SK-N-SH treated with all-trans-retinoic acid at 6 μM for 48 hours (cell line): ENCODE measurements at regions not wholly inside any gene's neighbourhood (a gene's known extent, or its start where the extent isn't known, plus 50 kb on each side); places are given as distances from the start of the nearest gene placed in this dataset.

Experiments used
- ATAC-seq: fragments of 200-7000 bp; cut with Tn5 transposase; 3 replicates; pipeline ENCODE4 v1.9.1; 2020; ENCODE audit warnings: mild to moderate bottlenecking, moderate library complexity
- ARNTL ChIP-seq: fragments of 450-650 bp; formaldehyde crosslinking; IDR thresholded peaks from 2 replicates; pipeline ENCODE4 v1.5.0; 2020; ENCODE audit warnings: low read depth, mild to moderate bottlenecking, moderate library complexity, borderline replicate concordance
- BACH2 ChIP-seq: fragments of 250-450 bp; sonication (Bioruptor Pico); IDR thresholded peaks from 2 replicates; pipeline ENCODE4 v1.9.0; 2021; ENCODE audit warnings: mild to moderate bottlenecking, borderline replicate concordance
- CREB5 ChIP-seq: fragments of 250-450 bp; sonication (Bioruptor Pico); IDR thresholded peaks from 2 replicates; pipeline ENCODE4 v1.5.1; 2020; ENCODE audit warnings: low read depth, mild to moderate bottlenecking, moderate library complexity
- CSDC2 ChIP-seq: fragments of 250-450 bp; sonication (Bioruptor Pico); IDR thresholded peaks from 2 replicates; pipeline ENCODE4 v1.5.0; 2020; ENCODE audit warnings: mild to moderate bottlenecking, moderate library complexity
- CSRNP3 ChIP-seq: fragments of 250-450 bp; sonication (Bioruptor Pico); IDR thresholded peaks from 2 replicates; pipeline ENCODE4 v1.5.1; 2021; ENCODE audit warnings: mild to moderate bottlenecking, moderate library complexity
- ESRRG ChIP-seq: fragments of 250-450 bp; sonication (Bioruptor Pico); IDR thresholded peaks from 2 replicates; pipeline ENCODE4 v1.6.1; 2021; ENCODE audit warnings: mild to moderate bottlenecking
- GLIS3 ChIP-seq: fragments of 250-450 bp; sonication (Bioruptor Pico); IDR thresholded peaks from 2 replicates; pipeline ENCODE4 v1.5.0; 2020; ENCODE audit warnings: mild to moderate bottlenecking, moderate library complexity
- ISL1 ChIP-seq: fragments of 250-450 bp; sonication (Bioruptor Pico); IDR thresholded peaks from 2 replicates; pipeline ENCODE4 v2.1.2; 2022; ENCODE audit warnings: mild to moderate bottlenecking, moderate library complexity
- OSR1 ChIP-seq: fragments of 250-450 bp; sonication (Bioruptor Pico); IDR thresholded peaks from 2 replicates; pipeline ENCODE4 v1.8.0; 2022; ENCODE audit warnings: moderate library complexity, mild to moderate bottlenecking, inconsistent platforms
- PATZ1 ChIP-seq: fragments of 250-450 bp; sonication (Bioruptor Pico); IDR thresholded peaks from 2 replicates; pipeline ENCODE4 v1.8.0; 2020; ENCODE audit warnings: mild to moderate bottlenecking, moderate library complexity, borderline replicate concordance
- POU6F1 ChIP-seq: fragments of 250-450 bp; sonication (Bioruptor Pico); IDR thresholded peaks from 2 replicates; pipeline ENCODE4 v1.8.0; 2021; ENCODE audit warnings: low read depth, mild to moderate bottlenecking, moderate library complexity, borderline replicate concordance
- PPARA ChIP-seq: fragments of 250-450 bp; sonication (Bioruptor Pico); IDR thresholded peaks from 2 replicates; pipeline ENCODE4 v1.5.0; 2020; ENCODE audit warnings: mild to moderate bottlenecking, borderline replicate concordance
- TOX ChIP-seq: fragments of 250-450 bp; sonication (Bioruptor Pico); IDR thresholded peaks from 2 replicates; pipeline ENCODE4 v1.8.0; 2021; ENCODE audit warnings: mild to moderate bottlenecking, moderate library complexity, borderline replicate concordance
- TSHZ2 ChIP-seq: fragments of 250-450 bp; sonication (Bioruptor Pico); IDR thresholded peaks from 2 replicates; pipeline ENCODE4 v1.5.0; 2020; ENCODE audit warnings: mild to moderate bottlenecking, moderate library complexity
- ZFP30 ChIP-seq: fragments of 450-650 bp; formaldehyde crosslinking; IDR thresholded peaks from 2 replicates; pipeline ENCODE4 v1.5.0; 2022; ENCODE audit warnings: mild to moderate bottlenecking, moderate library complexity
- ZNF565 ChIP-seq: fragments of 450-650 bp; formaldehyde crosslinking; conservative IDR thresholded peaks from 2 replicates; pipeline ENCODE4 v1.5.0; 2020; ENCODE audit warnings: low read depth, mild to moderate bottlenecking, moderate library complexity
- ZNF70 ChIP-seq: fragments of 450-650 bp; formaldehyde crosslinking; IDR thresholded peaks from 2 replicates; pipeline ENCODE4 v1.5.0; 2020; ENCODE audit warnings: mild to moderate bottlenecking, moderate library complexity
- ZNF8 ChIP-seq: fragments of 450-650 bp; formaldehyde crosslinking; IDR thresholded peaks from 2 replicates; pipeline ENCODE4 v1.5.0; 2020; ENCODE audit warnings: mild to moderate bottlenecking, moderate library complexity

- TF ChIP-seq TOX (CRISPR knock-in tag) (no peak), ZNF565 (no peak), TSHZ2 (no peak), PPARA (CRISPR knock-in tag) (no peak), ZNF70 (CRISPR knock-in tag) (no peak), CSDC2 (CRISPR knock-in tag) (no peak), ESRRG (CRISPR knock-in tag) (no peak), GLIS3 (no peak), ZNF8 (CRISPR knock-in tag) (no peak)
These were observed 196.7 kb upstream of the SLITRK6 start (continued) for GRCh38 chr13:85995788-85996418.

GRCh38 chr13:85993567-85993966 is 194.3 kb upstream of the SLITRK6 start:
- TF ChIP-seq CSRNP3 (no peak), ZFP30 (CRISPR knock-in tag) (no peak), TSHZ2 (no peak), ISL1 (no peak), ZNF70 (CRISPR knock-in tag) (no peak), OSR1 (CRISPR knock-in tag) (no peak), BACH2 (no peak), CSDC2 (CRISPR knock-in tag) (no peak), GLIS3 (no peak), ZNF565 (no peak), CREB5 (no peak), ZNF8 (CRISPR knock-in tag) (no peak), ARNTL (CRISPR knock-in tag) (no peak), PPARA (CRISPR knock-in tag) (no peak), POU6F1 (CRISPR knock-in tag) (no peak)
- TF ChIP-seq, all 23 proteins: peak for 0
- no peak for ATAC-seq

GRCh38 chr13:85990397-85990796 is 191.2 kb upstream of the SLITRK6 start:
- no peak for TF ChIP-seq PATZ1 (CRISPR knock-in tag)
- no peak for TF ChIP-seq ZFP30 (CRISPR knock-in tag)
- TF ChIP-seq TSHZ2, result no peak
- no peak for TF ChIP-seq ZNF565
- TF ChIP-seq ISL1, result no peak
- no peak for TF ChIP-seq OSR1 (CRISPR knock-in tag)
- no peak for TF ChIP-seq GLIS3
- no peak for ATAC-seq
